OCI-LY7 (cell line): ENCODE measurements at regions not wholly inside any gene's neighbourhood (a gene's known extent, or its start where the extent isn't known, plus 50 kb on each side); places are given as distances from the start of the nearest gene placed in this dataset.

Source experiments
- BruUV-seq: library from RNA; stranded (reverse); fragments of 400-500 nt; replicated peaks from 2 replicates; lab custom pipeline; 2021; lab: Mats Ljungman, UMichigan
- CTCF ChIA-PET: fragments of 300-600 bp; sonication (Branson Sonifier 250); formaldehyde crosslinking; loops from one replicate; lab custom pipeline; 2022; ENCODE audit warnings: antibody characterized with exemption; ENCODE audit not compliant: unreplicated experiment; lab: Charles Lee
- POLR2A ChIA-PET: fragments of 300-600 bp; sonication (Branson Sonifier 250); formaldehyde crosslinking; loops from one replicate; lab custom pipeline; 2022; ENCODE audit warnings: antibody characterized with exemption; lab: Charles Lee
- DNase-seq: peaks from one replicate; pipeline ENCODE4 v3.0.0-alpha.2; 2015; ENCODE audit warnings: low spot score
- H2AFZ ChIP-seq: fragments of 200-600 bp; sonication (generic), shearing (Covaris generic); 2 replicates; pipeline ENCODE4 v1.6.1; 2014; ENCODE audit warnings: mild to moderate bottlenecking, antibody characterized with exemption, low read length, moderate library complexity
- H3K27ac ChIP-seq: fragments of 200-600 bp; sonication (generic); 2 replicates; pipeline ENCODE4 v1.5.1; 2014; ENCODE audit warnings: mixed run types, low read depth, mild to moderate bottlenecking, moderate library complexity, low read length, inconsistent platforms; ENCODE audit not compliant: poor library complexity, severe bottlenecking
- H3K36me3 ChIP-seq: fragments of 200-600 bp; sonication (generic); 2 replicates; pipeline ENCODE4 v1.6.1; 2014; ENCODE audit warnings: mild to moderate bottlenecking, antibody characterized with exemption, low read length, moderate library complexity, mixed read lengths; ENCODE audit not compliant: insufficient read depth
- H3K4me1 ChIP-seq: fragments of 200-600 bp; sonication (generic); 2 replicates; pipeline ENCODE4 v1.5.1; 2014; ENCODE audit warnings: mild to moderate bottlenecking, low read length; ENCODE audit not compliant: insufficient read depth, poor library complexity, severe bottlenecking
- H3K4me2 ChIP-seq: fragments of 200-600 bp; sonication (generic); 2 replicates; pipeline ENCODE4 v1.6.1; 2014; ENCODE audit warnings: mild to moderate bottlenecking, low read length
- H3K4me3 ChIP-seq: fragments of 200-600 bp; sonication (generic); 2 replicates; pipeline ENCODE4 v1.5.1; 2014; ENCODE audit warnings: mild to moderate bottlenecking, low read depth, low read length; ENCODE audit not compliant: poor library complexity, severe bottlenecking
- H3K79me2 ChIP-seq: fragments of 200-600 bp; sonication (generic); 2 replicates; pipeline ENCODE4 v1.6.1; 2016; ENCODE audit warnings: low read depth, mild to moderate bottlenecking, low read length, moderate library complexity, mixed read lengths; ENCODE audit not compliant: insufficient read depth
- H3K9me2 ChIP-seq: fragments of 200-600 bp; sonication (generic); 2 replicates; pipeline ENCODE4 v1.6.1; 2016; ENCODE audit warnings: mild to moderate bottlenecking, low read length, mixed read lengths; ENCODE audit not compliant: insufficient read depth
- H3K9me3 ChIP-seq: fragments of 200-600 bp; sonication (generic); 2 replicates; pipeline ENCODE4 v1.6.1; 2014; ENCODE audit warnings: mild to moderate bottlenecking, mixed run types, low read length, mixed read lengths
- H4K20me1 ChIP-seq: fragments of 200-600 bp; sonication (generic); 2 replicates; pipeline ENCODE4 v1.6.1; 2014; ENCODE audit warnings: mild to moderate bottlenecking, antibody characterized with exemption, low read length, moderate library complexity, mixed read lengths; ENCODE audit not compliant: insufficient read depth
- CTCF ChIP-seq: fragments of 200-600 bp; sonication (generic); conservative IDR thresholded peaks from 2 replicates; pipeline ENCODE4 v1.5.1; 2014; ENCODE audit warnings: mild to moderate bottlenecking, antibody characterized with exemption, low read length, moderate library complexity, mixed read lengths
- EZH2phosphoT487 ChIP-seq: fragments of 200-600 bp; sonication (generic); IDR thresholded peaks from 2 replicates; pipeline ENCODE4 v1.6.1; 2018; ENCODE audit warnings: low read depth, borderline replicate concordance, mild to moderate bottlenecking, mixed run types, antibody characterized with exemption, low read length, moderate library complexity, mixed read lengths
- intact Hi-C: fragments of 100-400 bp; cut with micrococcal nuclease; formaldehyde crosslinking; loops from one replicate; pipeline ENCODE4 v1.10.0; 2022; ENCODE audit not compliant: unreplicated experiment

GRCh38 chr5:113800686-113801085 lies 287.2 kb downstream of the YTHDC2 start:
- Histone ChIP-seq H3K4me1 (no peaks in the 10 kb centered on the region), H3K27ac (no peak overlapping the region), H3K36me3 (no peaks in the 10 kb centered on the region), H3K79me2 (no peaks in the 10 kb centered on the region), H4K20me1 (no peaks in the 10 kb centered on the region), H2AFZ (no peak overlapping the region), H3K4me3 (no peak overlapping the region), H3K9me2 (no peaks in the 10 kb centered on the region), H3K9me3 (no peaks in the 10 kb centered on the region), H3K4me2 (no peak overlapping the region)
- POLR2A ChIA-PET: interaction anchor here (0.6 kb wide), 1 partner anchor 503 kb away, joined by 8 read pairs; no protein-coding TSS in a partner anchor
- CTCF ChIA-PET: no interaction called here
- no TSS peak for BruUV-seq
- no peak for DNase-seq
- TF ChIP-seq EZH2phosphoT487 (no peak), CTCF (no peak)
- intact Hi-C loops: no loop called here

DNA sequence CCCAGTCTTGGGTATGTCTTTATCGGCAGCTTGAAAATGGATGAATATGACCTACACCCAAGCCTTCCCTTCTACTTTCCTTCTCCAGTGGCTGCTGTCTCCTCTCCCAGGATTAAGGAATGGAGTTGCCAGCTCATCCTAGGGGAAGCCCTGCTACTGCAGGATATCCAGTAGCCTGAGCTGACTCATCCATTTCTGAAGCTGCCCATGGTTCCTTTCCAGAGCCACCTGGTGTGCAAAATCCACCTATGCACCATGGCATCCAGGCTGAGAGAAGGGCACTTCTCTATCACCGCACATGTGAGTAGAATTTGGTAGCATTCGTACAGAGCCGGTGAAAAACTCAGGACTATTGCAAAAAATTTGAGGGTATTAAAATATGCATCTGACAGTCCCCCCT lies 290.8 kb downstream of the YTHDC2 start:
- H3K4me1 ChIP-seq: no peaks in the 10 kb centered on the region
- no peak overlapping the region for H2AFZ ChIP-seq
- DNase-seq: no peak
- H3K4me3 ChIP-seq: no peak overlapping the region
- ChIA-PET POLR2A (interaction anchor here (1.3 kb wide), 1 partner anchor 9 kb away, joined by 4 read pairs; no protein-coding TSS in a partner anchor), CTCF (no interaction called here)
- no peak overlapping the region for H3K4me2 ChIP-seq
- H3K27ac ChIP-seq: no peak overlapping the region
- no peaks in the 10 kb centered on the region for H4K20me1 ChIP-seq
- no peaks in the 10 kb centered on the region for H3K9me3 ChIP-seq
- no peaks in the 10 kb centered on the region for H3K9me2 ChIP-seq
- H3K36me3 ChIP-seq: no peaks in the 10 kb centered on the region
- TF ChIP-seq EZH2phosphoT487 (no peak), CTCF (no peak)
- intact Hi-C loops: no loop called here
- H3K79me2 ChIP-seq: no peaks in the 10 kb centered on the region
- BruUV-seq: no TSS peak

DNA sequence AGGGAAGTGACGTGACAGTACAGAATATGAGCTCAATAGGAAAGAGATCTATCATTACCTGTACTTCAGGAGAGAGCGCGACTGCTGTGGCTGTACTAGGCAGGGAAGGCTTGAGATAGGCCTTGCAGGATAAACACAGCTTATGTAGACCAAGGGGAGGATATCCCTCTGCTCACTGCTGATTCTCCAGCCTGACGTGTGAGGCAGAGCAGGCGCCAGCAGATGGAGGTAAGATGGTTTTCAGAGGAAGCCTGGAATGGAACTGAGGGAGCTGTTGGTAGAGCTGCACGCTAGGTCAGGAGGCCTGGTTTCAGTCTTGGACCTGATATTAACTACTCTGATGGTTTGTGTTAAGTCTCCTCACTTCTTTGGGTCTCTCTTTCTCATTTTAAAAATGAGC lies 291.4 kb downstream of the YTHDC2 start:
- no peaks in the 10 kb centered on the region; the same call in 1 of the 2 replicates for H3K79me2 ChIP-seq
- no peak for DNase-seq
- ChIA-PET CTCF (interaction anchor here (0.5 kb wide), 1 partner anchor 454 kb away, joined by 3 read pairs; no protein-coding TSS in a partner anchor), POLR2A (interaction anchor here (1.3 kb wide), 1 partner anchor 8 kb away, joined by 4 read pairs; no protein-coding TSS in a partner anchor)
- intact Hi-C loops: no loop called here
- no peak overlapping the region for H3K4me3 ChIP-seq
- H3K27ac ChIP-seq: no peak overlapping the region
- TF ChIP-seq EZH2phosphoT487 (no peak), CTCF (no peak)
- H3K4me2 ChIP-seq: no peak overlapping the region
- no peaks in the 10 kb centered on the region for H3K9me2 ChIP-seq
- H4K20me1 ChIP-seq: no peaks in the 10 kb centered on the region
- H3K4me1 ChIP-seq: no peaks in the 10 kb centered on the region
- H2AFZ ChIP-seq: no peak overlapping the region
- no peaks in the 10 kb centered on the region for H3K36me3 ChIP-seq
- H3K9me3 ChIP-seq: no peaks in the 10 kb centered on the region
- BruUV-seq: no TSS peak
